H9 (cell line): ENCODE measurements at regions not wholly inside any gene's neighbourhood (a gene's known extent, or its start where the extent isn't known, plus 50 kb on each side); places are given as distances from the start of the nearest gene placed in this dataset.

Experiments used
- DNase-seq: peaks from one replicate; pipeline ENCODE4 v3.0.0-alpha.2; 2017
- H2AFZ ChIP-seq: one replicate; pipeline ENCODE4 v1.6.1; 2013; ENCODE audit warnings: mild to moderate bottlenecking, low read length, control low read depth, moderate library complexity
- H2AK5ac ChIP-seq: 2 replicates; pipeline ENCODE4 v1.6.1; 2013; ENCODE audit warnings: low read length, control low read depth, mixed read lengths; ENCODE audit not compliant: insufficient read length
- H2BK120ac ChIP-seq: one replicate; pipeline ENCODE4 v1.6.1; 2013; ENCODE audit warnings: low read depth, mild to moderate bottlenecking, low read length, control low read depth, inconsistent platforms; ENCODE audit not compliant: poor library complexity, severe bottlenecking
- H2BK12ac ChIP-seq: 2 replicates; pipeline ENCODE4 v1.6.1; 2013; ENCODE audit warnings: low read length, control low read depth, mixed read lengths, low read depth; ENCODE audit not compliant: insufficient read length
- H2BK15ac ChIP-seq: 2 replicates; pipeline ENCODE4 v1.6.1; 2013; ENCODE audit warnings: low read depth, low read length, control low read depth
- H2BK20ac ChIP-seq: one replicate; pipeline ENCODE4 v1.6.1; 2013; ENCODE audit warnings: low read depth, mild to moderate bottlenecking, low read length, control low read depth, inconsistent platforms; ENCODE audit not compliant: poor library complexity, severe bottlenecking
- H2BK5ac ChIP-seq: 2 replicates; pipeline ENCODE4 v1.6.1; 2013; ENCODE audit warnings: low read length, control low read depth, mixed read lengths; ENCODE audit not compliant: insufficient read length
- H3K14ac ChIP-seq: 2 replicates; pipeline ENCODE4 v1.6.1; 2013; ENCODE audit warnings: low read length, control low read depth; ENCODE audit not compliant: insufficient read depth
- H3K18ac ChIP-seq: 2 replicates; pipeline ENCODE4 v1.6.1; 2013; ENCODE audit warnings: low read depth, mild to moderate bottlenecking, mixed read lengths, low read length, control low read depth; ENCODE audit not compliant: insufficient read length
- H3K23ac ChIP-seq: 2 replicates; pipeline ENCODE4 v1.6.1; 2013; ENCODE audit warnings: low read length, control low read depth, mixed read lengths, low read depth; ENCODE audit not compliant: insufficient read length
- H3K23me2 ChIP-seq: 2 replicates; pipeline ENCODE4 v1.6.1; 2013; ENCODE audit warnings: low read depth, mild to moderate bottlenecking, mixed read lengths, low read length, control low read depth; ENCODE audit not compliant: insufficient read length, poor library complexity, severe bottlenecking
- H3K27ac ChIP-seq: 2 replicates; pipeline ENCODE4 v1.5.1; 2013; ENCODE audit warnings: low read length, control low read depth, mixed read lengths, low read depth; ENCODE audit not compliant: insufficient read length
- H3K27me3 ChIP-seq: 2 replicates; pipeline ENCODE4 v1.6.1; 2013; ENCODE audit warnings: low read length, control low read depth, inconsistent platforms; ENCODE audit not compliant: insufficient read depth
- H3K4ac ChIP-seq: 2 replicates; pipeline ENCODE4 v1.6.1; 2013; ENCODE audit warnings: low read depth, mild to moderate bottlenecking, control low read depth, inconsistent platforms, low read length, moderate library complexity
- H3K4me1 ChIP-seq: 2 replicates; pipeline ENCODE4 v1.6.1; 2013; ENCODE audit warnings: low read length, control low read depth, inconsistent platforms; ENCODE audit not compliant: insufficient read depth
- H3K4me2 ChIP-seq: 2 replicates; pipeline ENCODE4 v1.6.1; 2013; ENCODE audit warnings: low read length, control low read depth, mixed read lengths; ENCODE audit not compliant: insufficient read length, insufficient read depth
- H3K56ac ChIP-seq: 2 replicates; pipeline ENCODE4 v1.6.1; 2013; ENCODE audit warnings: low read depth, mild to moderate bottlenecking, mixed read lengths, low read length, control low read depth; ENCODE audit not compliant: insufficient read length
- H3K79me1 ChIP-seq: 2 replicates; pipeline ENCODE4 v1.6.1; 2013; ENCODE audit warnings: low read depth, mild to moderate bottlenecking, moderate library complexity, low read length, control low read depth, inconsistent platforms; ENCODE audit not compliant: insufficient read depth, poor library complexity, severe bottlenecking
- H3K79me2 ChIP-seq: 2 replicates; pipeline ENCODE4 v1.6.1; 2013; ENCODE audit warnings: low read length, control low read depth, inconsistent platforms; ENCODE audit not compliant: insufficient read depth
- H3K9ac ChIP-seq: 2 replicates; pipeline ENCODE4 v1.6.1; 2013; ENCODE audit warnings: low read length, control low read depth, mixed read lengths; ENCODE audit not compliant: insufficient read length; ENCODE audit errors: extremely low read depth
- H3K9me3 ChIP-seq: one replicate; pipeline ENCODE4 v1.6.1; 2013; ENCODE audit warnings: low read depth, low read length, inconsistent platforms; ENCODE audit not compliant: control insufficient read depth
- H3T11ph ChIP-seq: one replicate; pipeline ENCODE4 v1.6.1; 2013; ENCODE audit warnings: mild to moderate bottlenecking, low read length, control low read depth, inconsistent platforms
- H4K20me1 ChIP-seq: one replicate; pipeline ENCODE4 v1.6.1; 2013; ENCODE audit not compliant: control insufficient read depth, insufficient read length, insufficient read depth
- H4K5ac ChIP-seq: 2 replicates; pipeline ENCODE4 v1.6.1; 2013; ENCODE audit warnings: low read depth, mild to moderate bottlenecking, mixed read lengths, low read length, control low read depth; ENCODE audit not compliant: insufficient read length
- H4K8ac ChIP-seq: replicated peaks from 2 replicates; pipeline ENCODE4 v1.6.1; 2013; ENCODE audit warnings: low read length, control low read depth, mixed read lengths, low read depth; ENCODE audit not compliant: insufficient read length
- H4K91ac ChIP-seq: 2 replicates; pipeline ENCODE4 v1.6.1; 2013; ENCODE audit warnings: low read depth, mild to moderate bottlenecking, moderate library complexity, mixed read lengths, low read length, control low read depth; ENCODE audit not compliant: insufficient read length
- H3K27ac Mint-ChIP-seq, 3 experiments: 2 replicates in 2 of 3; 3 replicates in 1 of 3; pipeline ENCODE4 v1.8.0; 2020 to 2021; ENCODE audit warnings: mixed read lengths in 3 of 3, mild to moderate bottlenecking in 1 of 3, moderate library complexity in 1 of 3
- H3K27me3 Mint-ChIP-seq: 2 replicates; pipeline ENCODE4 v1.8.0; 2021; ENCODE audit warnings: low read depth, mild to moderate bottlenecking, moderate library complexity, mixed read lengths
- H3K36me3 Mint-ChIP-seq, 3 experiments: 2 replicates in 2 of 3; 3 replicates in 1 of 3; pipeline ENCODE4 v1.8.0; 2020 to 2021; ENCODE audit warnings: low read depth in 3 of 3, mixed read lengths in 3 of 3; ENCODE audit not compliant: insufficient read depth in 1 of 3
- H3K4me1 Mint-ChIP-seq, 2 experiments: 2 replicates each; pipeline ENCODE4 v1.8.0; 2020; ENCODE audit warnings: mixed read lengths in 2 of 2
- H3K4me3 Mint-ChIP-seq, 2 experiments: 2 replicates in 1 of 2; 3 replicates in 1 of 2; pipeline ENCODE4 v1.8.0; 2020 to 2021; ENCODE audit warnings: mild to moderate bottlenecking in 2 of 2, mixed read lengths in 2 of 2, moderate library complexity in 1 of 2
- H3K9me3 Mint-ChIP-seq, 2 experiments: 2 replicates in 1 of 2; 3 replicates in 1 of 2; pipeline ENCODE4 v1.8.0; 2020; ENCODE audit warnings: mild to moderate bottlenecking in 2 of 2, mixed read lengths in 2 of 2, moderate library complexity in 1 of 2
- WGBS: extraction: QIAGEN DNeasy Blood & Tissue Kit; methylation state at CpG from one replicate; pipeline ENCODE4 v1.1.7; 2013; ENCODE audit warnings: missing lambda C conversion rate, low lambda C conversion rate, mixed read lengths; ENCODE audit not compliant: insufficient read length; ENCODE audit errors: extremely low coverage; 5-methylcytosine and 5-hydroxymethylcytosine counted together
- TF ChIP-seq, protein P1 (sequence below): fragments of 200-600 bp; sonication (generic); conservative IDR thresholded peaks from 3 replicates; pipeline ENCODE4 v1.8.0; 2021; ENCODE audit warnings: antibody characterized with exemption, mild to moderate bottlenecking

DNA sequence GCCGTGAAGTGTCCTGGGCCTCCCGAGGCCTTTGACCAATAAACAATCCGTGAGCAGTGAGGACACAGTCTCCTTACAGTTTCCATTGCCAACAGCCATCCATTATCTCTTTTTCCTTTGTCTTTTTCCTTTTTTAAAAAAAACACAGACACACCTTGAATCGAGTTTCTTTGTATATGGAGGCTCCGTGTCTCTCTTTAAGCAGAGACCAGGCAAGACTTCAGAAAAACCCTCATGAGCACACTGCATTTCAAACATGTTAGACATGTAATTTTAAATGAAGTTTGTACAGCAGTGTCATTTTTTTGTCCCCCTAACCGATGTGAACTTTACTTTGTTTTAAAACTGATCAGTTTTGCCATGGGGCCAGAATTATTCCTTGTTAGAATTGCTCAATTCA is 111.1 kb downstream of the SPTSSA start:
- no peaks in the 10 kb centered on the region for H3K27me3 ChIP-seq
- H3K79me1 ChIP-seq = no peaks in the 10 kb centered on the region
- H2BK5ac ChIP-seq = no peak overlapping the region
- H4K91ac ChIP-seq = no peak overlapping the region
- no peak overlapping the region for H4K5ac ChIP-seq
- Mint-ChIP-seq H3K9me3 (peaks cover 13 to 15% of the 10 kb centered on the region in 2 experiments), H3K4me3 (no peak overlapping the region), H3K27ac (no peak overlapping the region; a peak in 1 of 7 replicates), H3K27me3 (no peaks in the 10 kb centered on the region), H3K36me3 (peaks cover 4 to 12% (median 5%) of the 10 kb centered on the region in 3 experiments; a peak in 5 of 7 replicates), H3K4me1 (no peaks in the 10 kb centered on the region)
- TF ChIP-seq, protein P1, sequence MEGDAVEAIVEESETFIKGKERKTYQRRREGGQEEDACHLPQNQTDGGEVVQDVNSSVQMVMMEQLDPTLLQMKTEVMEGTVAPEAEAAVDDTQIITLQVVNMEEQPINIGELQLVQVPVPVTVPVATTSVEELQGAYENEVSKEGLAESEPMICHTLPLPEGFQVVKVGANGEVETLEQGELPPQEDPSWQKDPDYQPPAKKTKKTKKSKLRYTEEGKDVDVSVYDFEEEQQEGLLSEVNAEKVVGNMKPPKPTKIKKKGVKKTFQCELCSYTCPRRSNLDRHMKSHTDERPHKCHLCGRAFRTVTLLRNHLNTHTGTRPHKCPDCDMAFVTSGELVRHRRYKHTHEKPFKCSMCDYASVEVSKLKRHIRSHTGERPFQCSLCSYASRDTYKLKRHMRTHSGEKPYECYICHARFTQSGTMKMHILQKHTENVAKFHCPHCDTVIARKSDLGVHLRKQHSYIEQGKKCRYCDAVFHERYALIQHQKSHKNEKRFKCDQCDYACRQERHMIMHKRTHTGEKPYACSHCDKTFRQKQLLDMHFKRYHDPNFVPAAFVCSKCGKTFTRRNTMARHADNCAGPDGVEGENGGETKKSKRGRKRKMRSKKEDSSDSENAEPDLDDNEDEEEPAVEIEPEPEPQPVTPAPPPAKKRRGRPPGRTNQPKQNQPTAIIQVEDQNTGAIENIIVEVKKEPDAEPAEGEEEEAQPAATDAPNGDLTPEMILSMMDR = no peak
- no peak overlapping the region for H3K9ac ChIP-seq
- H4K8ac ChIP-seq = no peak overlapping the region
- no peaks in the 10 kb centered on the region for H3K4me1 ChIP-seq
- H4K20me1 ChIP-seq = no peaks in the 10 kb centered on the region
- no peak overlapping the region for H3K4me2 ChIP-seq
- no peak overlapping the region for H3K4ac ChIP-seq
- H3K79me2 ChIP-seq = no peaks in the 10 kb centered on the region
- no peak overlapping the region for H2BK20ac ChIP-seq
- H3K56ac ChIP-seq = no peak overlapping the region
- H3K23ac ChIP-seq = no peak overlapping the region
- no peak overlapping the region for H2BK12ac ChIP-seq
- no peak overlapping the region for H3K27ac ChIP-seq
- DNase-seq = no peak
- H3K18ac ChIP-seq = no peak overlapping the region
- no peak overlapping the region for H2BK15ac ChIP-seq
- no peaks in the 10 kb centered on the region for H3K9me3 ChIP-seq
- H3K14ac ChIP-seq = no peak overlapping the region
- WGBS = no CpG with 5 or more reads among the region's 6 CpGs
- H2AK5ac ChIP-seq = no peak overlapping the region
- H3T11ph ChIP-seq = no peak overlapping the region
- H2AFZ ChIP-seq = no peak overlapping the region
- H3K23me2 ChIP-seq = no peaks in the 10 kb centered on the region
- no peak overlapping the region for H2BK120ac ChIP-seq
